Ishikawa (cell line): ENCODE measurements at regions not wholly inside any gene's neighbourhood (a gene's known extent, or its start where the extent isn't known, plus 50 kb on each side); places are given as distances from the start of the nearest gene placed in this dataset.

Source experiments
- CEBPB ChIP-seq: IDR thresholded peaks from 2 replicates; pipeline ENCODE4 v1.6.1; 2012
- EGR1 ChIP-seq: IDR thresholded peaks from 2 replicates; pipeline ENCODE4 v1.6.1; 2012
- EP300 ChIP-seq: IDR thresholded peaks from 2 replicates; pipeline ENCODE4 v1.6.1; 2012; ENCODE audit warnings: borderline replicate concordance
- FOXM1 ChIP-seq: IDR thresholded peaks from 2 replicates; pipeline ENCODE4 v1.6.1; 2012; ENCODE audit warnings: low read depth, borderline replicate concordance
- MAX ChIP-seq: IDR thresholded peaks from 2 replicates; pipeline ENCODE4 v1.6.1; 2012
- RAD21 ChIP-seq: IDR thresholded peaks from 2 replicates; pipeline ENCODE4 v1.6.1; 2012; ENCODE audit warnings: low read depth
- REST ChIP-seq: IDR thresholded peaks from 2 replicates; pipeline ENCODE4 v1.6.1; 2012; ENCODE audit warnings: low read depth, mild to moderate bottlenecking
- TAF1 ChIP-seq: IDR thresholded peaks from 2 replicates; pipeline ENCODE4 v1.6.1; 2012; ENCODE audit warnings: low read depth, mild to moderate bottlenecking
- TCF12 ChIP-seq: IDR thresholded peaks from 2 replicates; pipeline ENCODE4 v1.6.1; 2012; ENCODE audit warnings: low read depth
- TEAD4 ChIP-seq: IDR thresholded peaks from 2 replicates; pipeline ENCODE4 v1.6.1; 2012
- USF1 ChIP-seq: IDR thresholded peaks from 2 replicates; pipeline ENCODE4 v1.6.1; 2012
- YY1 ChIP-seq: IDR thresholded peaks from 2 replicates; pipeline ENCODE4 v1.6.1; 2012; ENCODE audit warnings: low read depth
- ZBTB7A ChIP-seq: IDR thresholded peaks from 2 replicates; pipeline ENCODE4 v1.6.1; 2012; ENCODE audit warnings: low read depth

GRCh38 chr4:19514276-19515070 is 737.2 kb upstream of the SLIT2 start:
- TF ChIP-seq TAF1 (no peak), REST (no peak), TEAD4 (no peak), CEBPB (no peak), YY1 (no peak), FOXM1 (no peak), RAD21 (no peak), TCF12 (no peak), EP300 (no peak), ZBTB7A (no peak), MAX (no peak), EGR1 (no peak), USF1 (no peak)
